HG03159 (cell line): ENCODE measurements at regions not wholly inside any gene's neighbourhood (a gene's known extent, or its start where the extent isn't known, plus 50 kb on each side); places are given as distances from the start of the nearest gene placed in this dataset.
A peak's percentile ranks its signal among the peaks of the same experiment; 100 is the strongest.
"Not testable (repeated sequence)": the region's sequence is repeated elsewhere in the genome, so short reads cannot be mapped to it uniquely, and the experiment has no call there.

Source experiments
- ATAC-seq: cut with Tn5 transposase; IDR thresholded peaks from one replicate; pipeline ENCODE4 v1.9.1; 2021; ENCODE audit warnings: mild to moderate bottlenecking, moderate library complexity; ENCODE audit not compliant: unreplicated experiment

DNA sequence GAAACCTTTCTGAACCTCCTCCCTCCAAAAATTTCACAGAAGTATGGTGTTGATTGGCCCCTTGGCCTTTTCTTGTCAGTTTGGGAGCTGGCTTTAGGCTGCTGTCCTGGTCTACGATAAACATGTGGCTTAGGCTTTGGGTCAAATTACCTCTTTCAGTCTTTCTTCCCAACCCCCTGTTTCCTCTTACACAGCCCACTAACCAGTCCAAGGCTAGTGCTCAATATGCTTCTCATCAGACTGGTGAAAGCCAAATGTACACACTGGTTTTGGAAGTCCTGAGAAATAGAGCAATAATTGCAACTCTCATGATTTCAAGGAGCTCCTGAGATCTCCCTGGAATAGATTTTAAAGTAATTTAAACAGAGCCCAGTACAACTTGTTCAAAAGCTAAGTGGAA is 933.7 kb upstream of the GJE1 start:
- ATAC-seq = no peak

DNA sequence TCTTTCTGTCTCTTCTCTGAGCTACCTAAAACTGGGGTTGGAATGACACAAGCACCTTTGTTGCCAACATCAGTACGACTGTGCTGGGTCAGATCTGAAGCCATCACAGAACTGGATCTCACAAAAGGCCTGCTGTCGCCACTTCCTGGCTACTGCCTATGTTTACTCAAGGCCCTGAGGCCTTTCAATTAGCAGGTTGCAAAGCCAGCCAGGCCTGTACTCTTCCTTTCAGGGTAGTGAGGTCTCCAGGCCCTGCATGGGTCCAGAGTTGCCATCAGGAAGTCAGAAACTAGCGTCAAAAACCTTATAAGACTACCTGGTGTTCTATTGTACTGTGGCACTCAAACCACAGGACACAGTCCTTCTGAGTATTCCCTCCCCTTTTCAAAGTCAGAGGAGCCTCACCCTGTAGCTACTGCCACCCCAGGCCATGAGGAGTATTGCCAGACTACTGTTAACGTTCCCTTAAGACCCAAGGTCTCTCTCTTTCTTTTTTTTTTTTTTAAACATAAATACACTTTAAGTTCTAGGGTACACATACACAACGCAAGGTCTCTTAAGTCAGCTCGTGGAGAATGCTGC is 937.4 kb upstream of the GJE1 start:
- peak; percentile 72 for ATAC-seq

DNA sequence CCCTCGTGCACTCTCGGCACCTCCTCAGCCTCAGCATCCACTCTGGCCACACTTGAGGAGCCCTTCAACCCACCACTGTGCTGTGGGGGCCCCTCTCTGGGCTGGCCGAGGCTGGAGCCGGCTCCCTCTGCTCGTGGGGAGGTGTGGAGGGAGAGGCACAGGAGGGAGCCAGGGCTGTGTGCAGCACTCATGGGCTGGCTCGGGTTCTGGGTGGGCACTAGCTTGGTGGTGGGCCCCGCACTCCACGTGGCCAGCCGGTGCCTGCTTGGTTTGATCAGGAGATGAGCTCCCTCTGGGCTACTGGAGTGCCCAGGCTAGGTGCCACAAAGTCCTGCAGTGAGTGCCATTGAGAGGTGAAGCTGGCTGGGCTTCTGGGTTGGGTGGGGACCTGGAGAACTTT is 949.4 kb upstream of the GJE1 start:
- ATAC-seq = no peak

DNA sequence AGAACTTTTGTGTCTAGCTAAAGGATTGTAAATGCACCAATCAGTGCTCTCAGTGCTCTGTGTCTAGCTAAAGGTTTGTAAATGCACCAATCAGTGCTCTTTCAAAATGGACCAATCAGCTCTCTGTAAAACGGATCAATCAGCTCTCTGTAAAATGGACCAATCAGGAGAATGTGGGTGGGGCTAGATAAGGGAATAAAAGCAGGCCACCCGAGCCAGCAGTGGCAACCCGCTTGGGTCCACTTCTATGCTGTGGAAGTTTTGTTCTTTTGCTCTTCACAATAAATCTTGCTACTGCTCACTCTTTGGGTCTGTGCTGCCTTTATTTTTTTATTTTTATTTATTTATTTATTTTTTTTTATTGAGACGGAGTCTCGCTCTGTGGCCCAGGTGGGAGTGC is 957.3 kb upstream of the GJE1 start:
- not testable (repeated sequence) for ATAC-seq

DNA sequence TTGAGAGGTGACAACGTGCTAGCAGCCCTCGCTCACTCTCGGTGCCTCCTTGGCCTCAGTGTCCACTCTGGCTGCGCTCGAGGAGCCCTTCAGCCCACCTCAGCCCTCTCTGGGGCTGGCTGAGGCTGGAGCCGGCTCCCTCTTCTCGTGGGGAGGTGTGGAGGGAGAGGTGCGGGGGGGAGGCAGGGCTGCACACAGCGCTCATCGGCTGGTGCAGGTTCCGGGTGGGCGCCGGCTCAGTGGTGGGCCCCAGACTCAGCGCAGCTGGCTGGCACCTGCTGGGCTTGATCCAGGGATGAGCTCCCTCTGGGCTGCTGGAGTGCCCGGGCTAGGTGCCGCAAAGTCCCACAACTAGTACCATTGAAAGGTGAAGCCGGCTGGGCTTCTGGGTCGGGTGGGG is 957.8 kb upstream of the GJE1 start:
- ATAC-seq = no peak

DNA sequence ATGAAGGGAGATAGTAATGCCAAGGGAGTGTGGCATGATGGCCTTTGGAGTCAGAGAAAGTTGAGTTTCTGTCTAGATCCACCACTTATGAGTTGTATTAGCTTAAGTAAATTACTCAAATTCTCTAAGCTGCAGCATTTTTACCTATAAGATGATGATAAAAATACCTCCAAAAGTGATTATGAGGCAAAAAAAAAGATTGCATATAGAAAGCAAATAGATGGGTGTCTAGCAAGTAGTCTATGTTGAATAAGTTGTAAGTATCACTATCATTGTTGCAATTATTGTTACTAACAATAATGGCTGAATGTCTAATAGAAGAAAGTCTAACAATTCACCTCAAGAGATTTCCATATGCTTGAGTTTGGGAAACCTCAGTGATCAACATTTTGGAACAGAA is 959.2 kb upstream of the GJE1 start:
- no peak for ATAC-seq

DNA sequence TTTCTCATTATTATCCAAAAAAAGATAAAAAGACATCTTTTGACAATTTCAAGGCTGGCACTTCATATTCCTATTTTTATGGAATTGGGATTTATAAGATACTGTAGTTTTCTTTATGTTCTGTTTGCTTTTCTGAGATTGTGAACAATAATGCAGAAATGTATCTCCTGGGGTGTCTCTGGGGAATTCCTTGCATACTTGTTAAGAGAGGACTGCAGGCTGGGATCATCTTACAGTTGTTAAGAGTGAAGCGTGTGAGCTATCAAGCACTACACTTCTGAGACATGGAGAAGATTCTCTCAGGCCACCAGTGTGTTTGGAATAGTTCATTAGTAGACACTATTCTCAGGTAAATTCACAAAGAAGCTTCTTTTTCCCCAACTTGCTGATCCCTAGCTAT is 963.3 kb upstream of the GJE1 start:
- ATAC-seq = no peak

DNA sequence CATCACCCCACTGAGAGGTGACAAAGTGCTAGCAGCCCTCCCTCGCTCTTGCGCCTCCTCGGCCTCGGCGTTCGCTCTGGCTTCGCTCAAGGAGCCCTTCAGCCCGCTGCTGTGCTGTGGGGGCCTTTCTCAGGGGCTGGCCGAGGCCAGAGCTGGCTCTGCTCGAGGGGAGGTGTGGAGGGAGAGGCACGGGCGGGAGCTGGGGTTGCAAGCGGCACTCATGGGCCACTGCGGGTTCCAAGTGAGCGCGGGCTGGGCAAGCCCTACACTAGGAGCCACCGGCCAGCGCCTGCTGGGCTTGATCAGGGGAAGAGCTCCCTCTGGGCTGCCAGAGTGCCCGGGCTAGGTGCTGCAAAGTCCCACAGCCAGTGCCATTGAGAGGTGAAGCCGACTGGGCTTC is 964.8 kb upstream of the GJE1 start:
- no peak for ATAC-seq

DNA sequence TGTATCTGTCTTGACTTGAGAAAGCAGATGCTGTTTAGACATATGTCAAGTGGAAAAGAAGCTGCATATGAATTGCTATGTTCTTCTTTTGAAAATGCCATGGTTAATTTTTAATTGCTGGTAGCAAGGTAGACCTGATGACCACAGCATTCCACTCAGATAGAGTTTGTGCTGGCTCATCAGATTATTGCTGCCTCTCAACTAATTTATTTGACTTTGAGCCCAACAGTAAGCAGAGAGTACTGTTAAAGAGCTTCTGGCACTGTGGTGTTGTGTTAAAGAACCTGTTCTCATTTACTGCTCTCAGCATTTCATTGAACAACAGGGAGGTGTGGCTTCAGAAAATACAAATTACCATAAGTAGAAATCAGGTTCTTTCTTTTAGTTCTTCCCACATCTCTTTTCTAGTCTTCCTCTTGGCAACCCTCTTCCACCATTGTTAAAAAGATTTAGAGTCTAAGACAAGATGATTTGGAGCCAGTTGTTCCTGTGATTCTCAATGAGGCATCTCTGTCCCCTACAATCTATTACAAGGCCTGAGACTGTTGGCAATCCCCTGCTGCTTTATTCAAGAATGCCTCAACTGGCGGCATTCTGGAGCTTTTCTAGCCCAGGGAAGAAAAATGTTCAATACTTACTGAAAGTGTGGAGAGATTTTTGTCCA is 967.6 kb upstream of the GJE1 start:
- ATAC-seq = no peak

DNA sequence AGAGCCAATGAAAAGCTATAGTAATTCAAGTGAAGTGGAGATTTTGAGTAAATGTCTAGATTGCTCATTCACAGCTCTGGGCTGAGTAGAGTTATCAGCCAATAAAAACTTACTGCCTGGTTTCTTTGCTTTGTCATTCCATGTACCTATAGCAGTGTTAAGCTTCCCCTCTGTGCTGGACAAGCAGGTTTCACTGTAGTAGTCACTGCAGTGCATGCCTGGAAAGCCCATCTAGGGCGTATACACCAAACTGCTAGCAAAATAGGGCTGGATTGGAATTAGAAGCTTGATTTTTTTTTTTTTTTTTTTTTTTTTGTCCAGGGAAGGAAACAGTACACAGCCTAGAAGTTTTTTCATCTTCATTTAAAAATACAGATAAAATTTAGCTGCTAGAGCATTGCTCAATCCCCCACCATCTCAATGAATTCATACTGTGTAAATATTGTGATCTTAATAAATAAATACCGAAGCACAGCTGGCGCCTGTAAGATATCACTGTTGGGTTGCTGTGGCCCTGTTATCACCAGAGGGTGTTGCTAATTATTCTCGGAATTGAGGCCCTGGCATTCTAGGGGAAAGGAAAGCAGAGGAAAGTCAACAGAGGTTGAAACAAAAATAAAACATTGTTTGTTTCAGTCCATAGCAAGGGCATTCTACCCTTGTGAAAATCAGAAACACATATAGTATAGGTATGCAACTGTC is 968.5 kb upstream of the GJE1 start:
- ATAC-seq = no peak

DNA sequence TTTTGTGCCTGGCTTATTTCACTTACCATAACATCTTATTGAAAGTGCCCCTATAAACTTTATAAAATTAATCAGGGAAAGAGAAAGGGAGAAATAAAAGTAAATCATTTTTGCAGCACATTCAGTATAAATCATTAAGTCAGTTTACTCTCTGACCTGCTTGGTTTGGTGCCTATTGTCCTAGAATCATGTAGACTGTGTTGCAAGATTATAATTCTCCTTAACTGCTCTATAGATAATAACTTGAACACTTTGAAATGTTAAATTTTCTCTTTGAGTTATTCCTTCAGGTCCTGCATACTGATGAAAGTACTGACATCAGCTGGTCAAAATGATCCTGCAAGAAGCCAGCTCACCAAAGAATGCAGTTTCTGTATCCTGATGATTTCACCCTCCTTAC is 969.6 kb upstream of the GJE1 start:
- no peak for ATAC-seq

DNA sequence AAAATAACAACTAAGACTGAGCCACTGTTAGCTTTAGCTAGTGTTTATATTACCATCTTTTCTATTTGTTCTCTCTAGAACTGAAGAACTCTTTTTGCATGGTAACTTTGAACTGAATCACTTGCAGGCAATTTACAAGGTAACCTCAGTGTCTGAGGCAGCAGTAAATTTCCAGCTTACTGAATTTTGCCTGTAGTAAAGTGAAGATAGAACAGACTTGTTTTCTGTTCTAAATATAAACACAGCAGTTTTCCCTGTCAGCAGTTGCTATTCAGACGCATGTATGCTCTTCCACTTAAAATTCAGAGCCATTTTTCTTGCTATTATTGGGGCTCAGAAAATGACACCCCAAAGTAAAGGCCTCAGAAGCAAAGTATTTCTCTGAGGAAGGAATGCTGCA is 974.0 kb upstream of the GJE1 start:
- ATAC-seq = no peak

DNA sequence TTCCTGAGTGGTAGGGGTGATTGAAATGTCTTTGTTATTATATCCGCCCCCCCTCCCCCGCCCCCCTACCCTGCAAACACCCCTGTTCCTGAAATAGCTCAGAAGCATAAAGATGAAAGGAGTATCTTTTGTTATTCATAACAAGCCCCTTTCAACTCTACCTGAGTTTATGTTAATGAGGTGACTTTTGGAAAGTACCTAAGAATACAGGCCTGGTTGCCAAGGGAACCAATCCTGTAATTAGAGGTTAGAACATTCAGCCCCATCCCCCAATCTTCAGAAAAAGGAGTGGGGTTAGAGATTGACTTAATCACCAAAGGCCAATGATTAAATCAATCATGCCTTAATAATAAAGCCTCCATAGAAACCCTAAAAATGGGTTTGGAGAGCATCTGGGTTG is 979.2 kb upstream of the GJE1 start:
- peak; percentile 58 for ATAC-seq

DNA sequence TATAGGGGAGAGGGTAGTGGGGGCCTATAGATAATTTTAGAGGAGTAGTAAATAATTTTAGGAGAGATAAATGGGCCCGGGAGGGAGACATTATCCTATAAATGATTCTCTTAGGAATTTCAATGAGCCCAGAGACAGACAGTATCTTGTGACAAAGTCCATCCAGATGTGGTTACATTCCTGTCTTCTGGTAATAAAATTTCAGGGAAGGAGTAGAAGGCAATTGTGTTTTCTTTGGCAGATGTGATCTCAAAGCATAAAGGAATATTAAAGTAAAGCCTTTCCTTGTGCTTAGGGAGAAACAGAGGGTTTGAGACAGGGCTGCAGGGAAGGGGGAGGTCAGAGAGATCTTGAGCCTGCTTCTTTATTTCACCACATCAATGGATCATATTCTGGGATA is 979.8 kb upstream of the GJE1 start:
- ATAC-seq = no peak

DNA sequence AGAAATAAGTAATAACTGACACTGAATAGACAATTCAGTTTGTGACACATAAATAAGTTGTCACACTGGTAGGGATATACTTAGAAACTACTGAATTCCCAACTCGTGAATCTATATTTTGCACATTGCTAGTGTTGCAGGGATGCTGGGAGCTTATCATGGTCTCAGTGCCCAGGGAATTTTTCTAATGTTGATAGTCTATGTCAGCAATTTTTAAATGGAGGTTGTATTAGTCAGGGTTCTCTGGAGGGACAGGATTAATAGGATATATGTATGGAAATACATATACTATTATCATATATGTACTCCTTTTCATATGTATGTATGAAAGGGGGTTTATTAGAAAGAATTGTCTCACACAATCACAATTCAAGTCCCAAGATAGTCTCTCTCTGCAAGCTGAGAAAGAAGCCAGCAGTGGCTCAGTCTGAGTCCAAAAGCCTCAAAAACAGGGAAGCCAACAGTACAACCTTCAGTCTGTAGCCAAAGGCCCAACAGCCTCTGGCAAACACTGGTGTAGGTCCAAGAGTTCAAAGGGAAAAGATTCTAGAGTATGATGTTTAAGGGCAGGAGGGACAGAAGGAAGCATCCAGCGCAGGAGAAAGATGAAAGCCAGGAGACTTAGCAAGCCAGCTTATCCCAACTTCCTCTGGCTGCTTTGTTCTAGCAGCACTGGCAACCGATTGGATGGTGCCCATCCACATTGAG is 980.9 kb upstream of the GJE1 start:
- ATAC-seq = no peak

DNA sequence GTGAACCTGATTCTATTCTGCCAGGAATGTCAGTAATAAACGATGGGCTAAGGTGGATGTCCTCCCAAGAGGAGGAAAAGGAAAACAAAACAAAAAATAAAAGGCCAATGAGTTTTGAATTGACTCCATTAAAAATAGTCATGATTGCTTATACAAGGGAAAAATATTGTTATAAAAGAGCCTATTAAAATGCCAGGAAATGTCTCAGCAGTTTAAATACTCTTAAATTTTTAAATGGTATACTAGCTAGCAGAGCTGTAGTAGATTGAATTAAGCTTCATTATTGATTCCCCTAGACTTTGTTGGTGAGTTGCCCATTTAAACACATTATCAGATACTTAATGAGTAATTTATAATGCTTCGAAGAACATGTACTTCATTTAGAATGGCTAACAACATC is 990.9 kb upstream of the GJE1 start:
- ATAC-seq = no peak

DNA sequence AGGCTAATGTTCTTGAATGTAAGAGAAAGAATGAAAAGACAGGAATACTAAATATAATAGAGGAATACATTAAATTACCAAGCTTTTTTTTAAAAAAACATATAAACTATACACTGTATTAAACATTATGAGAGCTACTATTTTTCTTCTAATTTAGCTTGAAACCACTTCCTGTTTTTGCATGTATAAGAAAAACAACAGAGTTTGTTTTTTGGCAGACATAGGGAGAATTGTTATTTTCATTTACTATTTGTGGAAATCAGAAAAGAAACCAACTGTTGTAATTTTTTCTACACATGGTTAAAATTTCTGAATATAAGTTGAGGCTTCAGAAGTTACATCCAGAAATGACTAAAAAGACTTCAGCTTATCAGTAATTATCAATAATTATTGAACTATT is 991.8 kb upstream of the GJE1 start:
- ATAC-seq = no peak

DNA sequence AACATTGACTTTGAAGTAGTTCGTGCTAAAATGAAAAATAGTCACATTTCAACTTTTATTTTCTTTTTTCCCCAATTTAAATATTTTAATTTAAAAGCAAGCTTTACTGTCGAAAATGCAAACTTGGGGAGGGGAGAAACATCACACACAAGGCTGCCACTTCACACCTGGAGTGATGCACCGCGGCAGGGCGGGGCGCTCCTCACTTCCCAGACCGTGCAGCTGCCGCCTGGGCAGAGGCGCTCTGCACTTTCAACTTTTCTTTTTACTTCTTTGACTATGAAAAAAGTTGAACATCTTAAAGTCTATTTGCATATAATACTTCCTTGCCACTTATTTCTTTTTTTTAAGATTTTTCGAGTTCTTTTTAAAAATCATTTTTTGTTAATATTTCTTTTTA is 993.3 kb upstream of the GJE1 start:
- no peak for ATAC-seq

DNA sequence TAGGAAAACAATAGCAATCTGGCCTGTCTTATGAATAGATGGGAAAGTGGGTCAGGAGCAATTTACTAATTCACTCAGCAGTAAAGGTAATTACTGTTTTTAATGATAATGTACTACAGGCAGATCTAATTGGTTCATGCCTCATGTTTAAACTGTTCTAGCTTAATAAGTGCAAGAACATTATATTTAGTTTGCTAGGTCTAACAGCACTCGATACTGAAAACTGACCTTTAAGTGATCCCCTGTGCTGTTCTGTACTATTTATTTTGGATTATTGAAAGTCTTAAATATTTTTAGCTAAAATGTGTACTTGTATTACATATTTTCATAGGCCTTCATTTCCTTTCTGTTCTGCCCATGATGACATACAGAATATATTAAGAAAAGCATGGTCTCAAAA is 998.0 kb upstream of the GJE1 start:
- no peak for ATAC-seq

DNA sequence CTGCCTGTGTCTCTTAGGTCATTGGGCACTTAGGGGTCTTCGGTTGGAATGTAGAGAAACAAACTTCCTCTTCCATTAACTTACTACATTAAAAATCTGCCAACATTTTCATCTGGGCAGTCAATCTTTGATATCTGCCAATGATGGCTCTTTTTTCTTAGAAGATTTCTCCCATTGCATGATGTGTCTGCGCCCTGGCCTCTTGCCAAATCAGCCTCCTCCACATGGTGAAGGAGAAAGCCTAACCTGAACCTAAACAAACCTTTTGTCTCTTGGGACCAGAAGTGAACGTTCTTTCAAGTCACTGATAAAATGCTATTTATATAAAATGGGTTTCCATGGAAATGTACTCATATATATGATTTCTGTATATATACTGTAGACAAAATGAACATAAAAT is 998.9 kb upstream of the GJE1 start:
- no peak for ATAC-seq

DNA sequence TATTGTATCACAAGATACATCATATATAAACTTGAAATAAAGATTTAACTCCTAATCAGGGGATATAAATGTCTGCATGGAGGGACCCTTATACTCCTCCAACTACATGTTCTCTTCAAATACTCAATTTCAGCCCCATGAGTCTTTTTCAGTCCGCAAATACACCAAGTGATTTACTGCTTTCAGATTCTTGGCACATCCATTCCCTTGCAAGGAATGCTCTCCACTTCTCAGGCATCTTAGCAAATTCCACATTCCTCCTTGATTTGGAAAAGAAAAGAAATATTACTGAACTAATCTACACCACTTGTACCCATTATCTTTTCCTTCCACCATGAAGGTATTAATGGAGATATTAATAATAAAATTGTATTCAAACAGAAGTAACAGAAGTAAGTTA is 999.4 kb upstream of the GJE1 start:
- ATAC-seq = no peak

DNA sequence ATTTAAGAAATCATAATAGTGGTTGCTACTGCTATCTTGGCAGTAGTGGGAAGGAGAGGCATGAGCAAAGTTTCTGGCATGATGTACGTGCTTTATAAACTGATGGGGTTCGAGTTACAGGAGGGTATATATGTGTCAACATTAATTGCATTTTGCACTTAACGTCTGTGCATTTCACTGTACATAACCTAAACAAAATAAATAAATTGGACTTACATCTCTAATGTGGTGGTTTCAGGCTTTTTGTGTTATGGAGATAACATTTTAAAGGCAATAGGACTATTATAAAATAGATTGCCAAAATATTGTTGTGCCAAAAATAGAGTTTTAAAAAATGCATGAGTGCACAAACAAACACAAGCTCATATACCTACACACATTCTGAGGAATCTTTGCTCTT is 1001.1 kb upstream of the GJE1 start:
- no peak for ATAC-seq
